Ecto neural progenitor cell (in vitro differentiated cells): ENCODE measurements at regions not wholly inside any gene's neighbourhood (a gene's known extent, or its start where the extent isn't known, plus 50 kb on each side); places are given as distances from the start of the nearest gene placed in this dataset.
"Not testable (repeated sequence)": the region's sequence is repeated elsewhere in the genome, so short reads cannot be mapped to it uniquely, and the experiment has no call there.

Experiments used
- DNase-seq: peaks from one replicate; pipeline ENCODE4 v3.0.0-alpha.2; 2018; ENCODE audit warnings: low spot score

DNA sequence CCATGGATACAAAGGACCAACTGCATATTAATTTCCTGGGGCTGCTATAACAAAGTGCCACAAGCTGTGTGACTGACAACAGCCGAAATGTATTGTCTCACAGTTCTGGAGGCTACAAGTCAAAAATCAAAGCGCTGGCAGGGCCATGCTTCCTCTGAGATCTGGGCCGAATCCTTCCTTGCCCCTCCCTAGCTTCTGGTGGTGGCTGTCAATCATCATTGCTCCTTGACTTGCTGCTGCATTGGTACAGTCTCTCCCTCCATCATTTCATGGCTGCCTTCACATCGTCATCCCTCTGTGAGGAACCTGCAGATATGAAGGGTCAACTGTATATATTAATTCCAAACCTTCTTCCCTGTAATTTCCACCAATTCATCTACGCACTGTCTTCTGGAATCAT lies 118.3 kb downstream of the EXOC5 start:
- no peak for DNase-seq

- DNase-seq, result no peak
Measured at GRCh38 chr14:57139173-57139572, 129.5 kb downstream of the EXOC5 start.

DNA sequence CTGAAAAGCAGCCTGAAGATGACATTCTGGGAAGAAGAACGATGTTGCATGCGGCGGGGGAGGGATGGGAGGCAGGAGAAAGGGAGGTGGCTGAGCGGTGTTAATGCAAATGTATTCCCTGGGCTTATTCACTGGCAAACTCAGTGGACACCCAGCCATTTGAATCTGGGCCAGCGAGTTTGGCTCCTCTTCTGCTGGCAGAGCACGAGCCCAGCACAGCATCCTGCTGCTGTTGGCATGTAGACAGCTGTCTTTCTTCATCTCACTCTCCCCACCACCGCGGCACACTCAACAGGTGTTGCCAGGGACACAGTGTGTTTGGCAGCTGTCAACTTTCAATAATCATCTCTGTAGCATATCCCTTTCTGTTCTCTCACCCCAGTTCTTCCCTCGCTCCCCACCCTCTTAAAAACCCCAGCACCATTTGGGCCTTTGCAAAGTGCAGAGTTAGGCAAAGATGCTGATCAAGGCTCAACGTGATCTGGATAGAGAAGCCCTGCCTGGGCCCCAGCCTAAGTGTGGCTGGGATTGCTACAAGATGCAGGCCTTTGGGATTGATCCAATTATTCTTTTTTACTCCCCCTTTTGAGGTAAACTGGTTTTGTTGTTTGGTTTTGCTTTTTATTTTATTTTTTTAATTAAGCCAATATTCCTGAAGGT lies 131.9 kb downstream of the EXOC5 start:
- DNase-seq, result peak; percentile 48

- DNase-seq, result not testable (repeated sequence)
Measured at GRCh38 chr14:57127809-57128208, 140.9 kb downstream of the EXOC5 start.

- DNase-seq, result no peak
Measured at GRCh38 chr14:57122129-57122528, 146.6 kb downstream of the EXOC5 start.

- DNase-seq, result not testable (repeated sequence)
Measured at GRCh38 chr14:57112072-57112807, 156.5 kb downstream of the EXOC5 start.

DNA sequence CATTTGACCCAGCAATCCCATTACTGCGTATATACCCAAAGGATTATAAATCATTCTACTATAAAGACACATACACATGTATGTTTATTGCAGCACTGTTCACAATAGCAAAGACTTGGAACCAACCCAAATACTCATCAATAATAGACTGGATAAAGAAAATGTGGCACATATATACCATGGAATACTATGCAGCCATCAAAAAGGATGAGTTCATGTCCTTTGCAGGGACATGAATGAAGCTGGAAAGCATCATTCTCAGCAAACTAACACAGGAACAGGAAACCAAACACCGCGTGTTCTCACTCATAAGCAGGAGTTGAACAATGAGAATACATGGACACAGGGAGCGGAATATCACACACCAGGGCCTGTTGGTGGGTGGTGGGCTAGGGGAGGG lies 158.3 kb downstream of the EXOC5 start:
- not testable (repeated sequence) for DNase-seq

DNA sequence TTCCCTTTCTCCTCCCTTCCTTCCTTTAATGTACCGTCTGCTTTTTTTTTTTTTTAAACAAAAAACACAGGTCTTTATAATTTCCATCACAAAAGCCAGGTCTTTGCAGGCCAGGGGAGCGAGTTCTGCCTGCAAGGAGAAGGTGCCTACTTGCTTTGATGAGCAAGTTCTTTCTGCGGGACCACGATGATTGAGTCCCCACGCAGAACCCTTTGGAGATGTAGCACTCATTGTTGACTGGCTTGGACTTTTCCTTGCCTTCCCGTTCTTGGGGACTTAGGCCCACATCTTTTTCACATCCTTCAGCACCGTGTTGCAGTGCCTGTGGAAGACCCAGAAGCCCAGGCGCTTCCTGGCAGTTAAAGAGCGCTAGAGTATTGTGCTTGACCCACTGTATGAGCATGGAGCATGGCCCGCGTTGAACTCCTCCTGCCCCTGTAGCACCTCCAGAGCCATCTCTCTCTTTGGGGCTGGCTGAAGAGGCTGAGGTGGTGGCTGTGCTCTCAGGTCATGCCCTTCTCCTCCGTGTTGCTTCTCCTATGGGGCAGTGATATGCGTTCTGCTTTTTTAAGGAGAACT lies 177.6 kb downstream of the EXOC5 start:
- no peak for DNase-seq

GRCh38 chr14:57089901-57090300 lies 178.8 kb downstream of the EXOC5 start:
- DNase-seq, result no peak

- DNase-seq, result no peak
Measured at GRCh38 chr14:57087841-57088240, 180.9 kb downstream of the EXOC5 start.

GRCh38 chr14:57086271-57087162 lies 182.2 kb downstream of the EXOC5 start:
- no peak for DNase-seq

DNA sequence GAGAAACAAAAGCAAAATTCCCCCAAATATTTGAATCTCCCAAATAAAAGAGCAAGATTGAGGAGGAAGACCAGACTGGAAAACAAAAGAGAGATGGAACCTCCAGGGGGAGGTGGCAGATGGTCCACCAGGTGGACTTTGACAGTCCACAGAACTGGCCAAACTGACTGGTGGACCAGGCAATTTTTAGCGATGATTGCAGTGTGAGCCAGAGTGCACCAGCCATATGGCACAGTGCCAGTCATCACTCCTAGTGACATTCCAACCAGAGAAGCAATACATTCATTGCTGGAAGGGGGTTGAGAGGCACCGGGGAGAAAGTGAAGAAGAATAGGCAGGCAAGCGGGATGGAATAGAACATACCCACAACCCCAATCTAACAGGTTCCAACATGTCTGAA lies 182.9 kb downstream of the EXOC5 start:
- DNase-seq, result no peak

DNA sequence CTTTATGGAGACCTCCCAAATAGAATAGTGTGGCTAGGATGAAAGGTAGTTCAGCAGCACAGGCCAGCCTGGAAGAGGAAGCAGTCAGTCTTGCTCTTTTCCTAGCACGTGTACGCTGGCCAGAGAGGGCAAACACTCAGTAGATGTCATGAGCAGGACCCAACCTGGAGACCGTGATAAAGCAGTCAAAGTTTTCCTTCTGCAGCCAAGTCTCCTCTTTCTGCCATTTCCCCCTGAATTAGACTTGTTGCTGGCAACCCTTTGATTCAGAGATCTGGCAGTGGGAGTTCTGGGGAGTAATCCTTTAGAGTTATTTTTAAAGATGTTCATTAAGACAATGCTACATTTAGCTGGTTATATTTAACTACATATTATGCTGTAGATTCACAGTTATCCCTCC lies 183.7 kb downstream of the EXOC5 start:
- DNase-seq, result no peak

DNA sequence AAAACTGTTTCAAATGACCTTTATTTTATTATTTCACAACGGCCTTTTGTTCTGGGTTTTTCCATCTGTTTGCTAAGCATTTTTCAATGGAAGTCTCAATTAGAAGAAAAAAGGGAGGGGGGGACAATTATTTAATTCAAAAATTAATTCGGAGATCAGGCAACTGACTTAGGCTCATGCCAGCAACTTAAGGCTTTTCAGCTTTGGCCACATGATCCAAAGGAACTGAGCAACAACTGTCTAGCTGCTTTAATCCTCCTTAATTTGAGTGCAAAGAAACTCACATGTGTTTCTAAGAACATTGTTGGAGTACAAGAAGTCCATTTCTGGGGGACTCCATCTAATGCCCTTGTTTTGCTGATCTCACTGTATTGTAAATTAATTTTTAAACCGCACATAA lies 188.0 kb downstream of the EXOC5 start:
- no peak for DNase-seq

DNA sequence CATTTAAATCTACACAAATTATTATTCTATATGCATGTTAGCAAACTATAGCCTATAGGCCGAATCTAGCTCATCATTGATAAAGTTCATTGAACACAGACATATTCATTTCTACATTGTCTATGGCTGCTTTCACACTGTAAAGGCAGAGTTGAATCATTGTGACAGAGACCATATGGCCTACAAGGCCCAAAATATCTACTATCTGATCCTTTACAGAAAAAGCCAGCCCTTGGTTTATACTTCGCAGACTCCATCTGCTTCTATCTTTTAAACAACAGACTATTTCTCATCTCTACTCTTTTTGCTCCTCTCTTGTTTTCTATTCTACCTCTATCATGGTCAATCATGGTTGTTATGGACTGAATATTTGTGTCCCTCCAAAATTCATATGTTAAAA lies 190.7 kb downstream of the EXOC5 start:
- no peak for DNase-seq

DNA sequence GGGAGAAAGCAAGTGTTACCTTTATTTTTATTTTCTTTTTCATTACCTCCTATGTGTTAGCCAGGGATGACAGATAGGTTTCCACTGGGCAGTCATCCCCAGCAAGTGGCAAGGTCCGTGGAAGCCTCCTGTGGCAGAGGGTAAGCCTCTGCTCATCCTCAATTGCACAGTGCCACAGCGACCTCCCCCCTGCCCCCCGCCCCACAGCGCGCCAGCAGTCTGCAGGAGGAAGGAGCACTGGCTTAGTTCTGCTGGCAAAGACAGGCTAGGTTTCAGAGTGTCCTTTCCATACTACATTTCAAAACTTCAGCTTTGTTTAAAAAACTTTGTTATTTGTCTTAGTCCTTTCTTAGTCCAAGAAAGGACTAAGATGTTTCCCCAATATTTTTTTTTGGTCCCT lies 194.7 kb downstream of the EXOC5 start:
- no peak for DNase-seq

GRCh38 chr14:57071639-57072038 lies 197.1 kb downstream of the EXOC5 start:
- DNase-seq, result no peak

DNA sequence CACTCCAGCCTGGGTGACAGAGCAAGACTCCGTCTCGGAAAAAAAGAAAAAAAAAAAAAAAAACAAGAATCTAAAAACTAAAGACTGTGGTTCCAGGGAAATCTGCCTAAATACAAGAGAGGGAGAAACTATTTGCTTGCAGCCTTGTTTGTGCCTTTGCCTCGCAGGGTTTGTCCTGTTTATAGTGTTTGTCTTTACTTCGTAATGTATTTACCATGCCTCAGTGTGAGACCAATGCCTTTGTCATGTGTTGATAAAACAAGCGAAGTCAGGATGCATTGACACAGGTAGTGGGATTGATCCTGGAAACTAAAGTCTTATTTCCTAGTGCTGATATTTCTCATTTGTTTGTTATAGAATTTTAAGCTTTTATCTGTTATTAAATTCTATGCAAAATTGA lies 199.0 kb downstream of the EXOC5 start:
- no peak for DNase-seq

- DNase-seq, result no peak
Measured at GRCh38 chr14:57068511-57068910, 200.2 kb downstream of the EXOC5 start.

DNA sequence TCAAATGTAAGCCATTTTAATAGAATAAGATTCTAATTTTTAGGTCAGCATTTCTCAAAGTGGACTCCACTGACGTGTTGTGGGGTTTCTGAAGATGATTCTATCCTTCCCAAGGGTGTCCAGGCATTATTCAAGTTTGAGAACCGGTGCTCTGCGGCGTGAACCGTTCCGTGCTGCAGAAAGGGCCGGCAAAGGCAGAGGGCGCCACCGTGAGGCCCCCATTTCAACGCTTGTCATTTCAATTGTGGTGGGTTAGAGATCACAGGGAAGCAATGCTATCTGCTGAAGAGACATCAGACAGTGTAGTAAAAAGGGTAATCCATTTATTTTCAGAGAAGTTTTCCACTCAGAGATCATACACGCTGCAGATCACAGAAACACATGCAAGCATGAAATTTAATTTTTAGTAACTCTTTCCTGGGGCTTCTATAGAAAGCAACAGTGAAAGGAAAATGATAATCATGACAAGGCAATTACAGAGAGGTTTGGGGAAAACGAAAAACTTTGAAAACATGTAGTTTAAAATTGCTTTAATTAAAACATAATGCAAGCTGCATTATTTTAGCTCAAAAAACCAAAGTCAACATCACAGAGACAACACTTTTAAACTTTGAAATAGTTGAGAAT lies 201.7 kb downstream of the EXOC5 start:
- peak; percentile 82 for DNase-seq

DNA sequence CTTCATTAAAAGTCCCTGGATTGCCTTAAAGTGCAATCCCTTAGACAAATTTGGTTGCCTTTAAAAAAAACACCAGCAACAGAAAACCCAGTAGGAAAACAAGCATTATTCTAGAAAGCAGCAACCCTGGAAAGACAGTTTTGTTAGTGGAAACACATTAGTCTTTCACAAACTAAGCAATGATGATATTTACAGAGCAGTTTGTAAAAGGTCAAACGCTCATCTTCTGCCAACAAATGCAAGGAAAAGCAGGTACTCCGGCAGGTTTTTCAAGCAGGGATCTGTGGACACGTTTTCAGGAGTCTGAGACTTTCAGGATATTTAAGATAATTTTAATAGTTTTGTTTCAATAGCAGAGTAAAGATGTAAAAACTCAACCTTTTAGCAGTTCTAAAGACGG lies 202.2 kb downstream of the EXOC5 start:
- no peak for DNase-seq
